ENCODE measurements at regions not wholly inside any gene's neighbourhood (a gene's known extent, or its start where the extent isn't known, plus 50 kb on each side); places are given as distances from the start of the nearest gene placed in this dataset.

DNA sequence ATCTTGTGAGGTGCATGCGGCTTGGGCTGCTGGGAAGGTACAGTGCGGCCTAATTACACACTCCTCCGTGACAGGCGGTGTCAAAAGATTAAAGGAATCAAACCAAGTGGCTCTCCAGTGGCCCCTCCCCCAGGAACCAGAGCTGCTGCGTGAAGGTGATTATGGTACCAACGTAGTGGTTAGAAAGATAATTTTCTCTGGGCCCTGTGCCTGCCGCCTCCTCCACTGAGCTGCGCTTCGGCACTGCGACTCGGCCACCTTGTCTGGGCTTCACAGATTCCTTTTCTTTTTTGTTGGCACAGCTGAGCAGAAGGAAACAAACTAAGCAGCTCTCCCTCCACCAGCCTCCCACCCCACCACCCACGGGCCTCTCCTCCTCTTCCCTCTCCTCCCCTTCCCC lies 113.2 kb upstream of the SDK2 start:
- DNase-seq, result no peak

GRCh38 chr17:73758245-73758644 lies 114.0 kb upstream of the SDK2 start:
- no peak for DNase-seq

GRCh38 chr17:73759324-73759723 lies 115.1 kb upstream of the SDK2 start:
- no peak for DNase-seq

DNA sequence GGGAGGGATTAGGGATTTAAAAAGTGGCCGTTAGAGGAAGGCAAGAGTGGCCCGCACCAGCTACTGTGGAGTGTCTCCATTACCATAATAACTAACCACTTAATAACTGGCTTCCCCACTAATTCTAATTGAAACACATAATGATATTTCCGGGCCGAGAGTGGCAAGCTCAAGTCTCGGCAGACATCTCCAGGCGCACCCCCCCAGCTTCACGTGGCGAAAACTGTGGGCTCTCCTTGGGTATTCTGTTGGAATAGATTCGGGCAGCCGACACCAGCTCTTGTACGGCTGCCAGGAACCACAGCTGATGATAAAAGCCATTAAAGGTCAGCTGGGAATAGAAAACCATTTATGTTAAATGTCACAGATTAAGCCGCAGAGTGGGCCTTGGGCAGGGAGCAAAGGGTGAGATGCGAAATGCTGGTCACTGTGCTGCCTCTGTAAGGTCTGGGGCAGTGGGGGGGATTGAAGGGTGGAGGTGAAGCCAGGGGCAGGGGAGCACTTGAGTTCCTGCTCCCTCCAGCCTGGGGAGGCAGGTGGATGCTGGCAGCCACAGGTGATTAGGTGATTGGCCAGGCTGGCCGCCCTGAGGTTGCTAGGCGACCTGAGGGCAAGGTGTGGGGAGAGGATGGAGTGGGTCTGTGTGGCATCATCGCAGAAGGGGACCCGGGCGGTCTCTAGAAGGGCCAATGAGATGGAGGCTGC lies 115.6 kb upstream of the SDK2 start:
- DNase-seq, result no peak

DNA sequence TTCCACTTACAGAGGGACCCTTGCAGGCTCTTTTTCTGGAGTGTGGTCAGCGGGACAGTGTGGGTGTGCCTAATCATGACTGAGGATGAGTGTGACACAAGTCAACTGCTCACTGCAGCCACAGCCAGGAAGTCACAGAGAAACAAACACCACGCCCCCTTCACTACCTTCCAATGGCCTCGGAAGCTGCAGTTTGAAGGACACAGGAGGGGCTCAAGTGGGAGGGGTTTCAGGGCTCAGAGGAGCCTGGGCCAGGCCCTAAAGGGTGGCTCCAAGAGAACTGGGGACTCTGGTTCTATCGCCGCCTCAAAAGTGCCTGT lies 116.2 kb upstream of the SDK2 start:
- DNase-seq, result no peak

DNA sequence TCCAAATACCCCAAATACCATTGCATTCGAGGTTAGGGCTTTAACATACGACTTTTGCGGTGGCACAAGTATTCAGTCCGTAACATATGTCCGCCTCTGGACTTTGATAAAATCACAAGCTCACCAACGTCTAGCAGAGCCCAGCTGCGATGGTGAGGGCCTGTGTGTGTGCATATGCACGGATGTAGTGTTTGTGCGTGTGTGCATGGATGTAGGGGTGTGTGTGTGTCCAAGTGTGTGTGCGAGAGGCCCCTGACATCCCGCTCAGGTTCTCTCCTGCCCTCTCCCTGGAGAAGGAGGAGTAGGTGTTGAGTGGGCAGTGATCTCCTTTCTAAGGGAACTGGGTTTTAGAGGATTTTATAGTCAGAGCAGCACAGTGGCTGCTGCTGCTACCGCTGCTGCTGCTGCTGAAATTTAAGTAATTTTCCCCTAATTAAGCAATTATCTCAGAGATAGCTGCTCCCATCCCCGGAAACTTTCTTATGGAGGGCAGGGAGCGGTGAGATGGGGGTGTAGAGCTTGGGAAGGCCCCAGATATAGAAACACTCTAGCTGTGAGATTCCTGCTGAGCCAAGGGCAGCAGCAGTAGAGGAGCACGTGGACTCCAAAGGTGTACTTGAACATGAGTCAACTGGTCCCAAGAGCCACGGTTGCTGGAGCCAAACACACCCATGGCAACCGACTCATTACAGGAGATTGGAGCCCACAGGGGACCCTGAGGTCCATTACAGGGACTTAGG lies 121.7 kb upstream of the SDK2 start:
- no peak for DNase-seq

- no peak for DNase-seq
Observed at GRCh38 chr17:73767696-73768095, 123.5 kb upstream of the SDK2 start.

DNA sequence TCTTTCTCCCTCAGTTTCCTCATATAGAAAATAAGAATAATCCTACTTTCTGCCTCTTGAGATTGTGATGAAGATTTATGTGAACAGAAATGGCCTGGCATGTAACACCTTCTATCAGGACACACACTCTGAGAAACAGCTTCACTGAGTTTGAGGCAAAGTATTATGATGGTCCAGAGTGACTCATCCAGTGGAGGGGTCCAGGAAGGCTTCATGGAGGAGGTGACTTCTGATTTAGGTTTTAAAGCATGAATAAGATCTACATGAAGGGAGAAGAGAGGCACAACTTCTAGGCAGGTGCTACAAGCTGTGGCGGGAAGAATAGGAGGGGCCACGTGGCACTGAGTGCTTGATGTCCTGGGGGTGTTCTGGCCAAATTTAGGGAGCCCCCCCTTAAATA lies 124.4 kb upstream of the SDK2 start:
- DNase-seq, result no peak

DNA sequence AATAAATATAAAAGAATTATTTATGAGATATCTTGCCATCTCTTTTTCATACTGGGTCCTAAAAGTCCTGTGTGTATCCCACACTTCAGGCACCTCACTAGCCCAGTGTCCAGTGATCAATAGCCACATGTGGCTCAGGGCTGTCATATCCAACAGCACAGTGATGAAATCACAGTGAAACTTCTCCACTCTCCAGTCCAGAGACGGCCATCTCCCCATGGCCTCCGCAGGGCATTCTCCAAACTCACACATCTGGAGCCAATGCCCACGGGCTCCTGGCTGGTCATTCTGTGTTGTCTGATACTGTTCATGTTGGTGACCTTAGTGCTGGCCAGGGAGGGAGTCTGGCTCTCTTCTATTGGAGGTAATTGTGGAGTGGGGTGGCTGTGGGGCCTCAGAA lies 125.2 kb upstream of the SDK2 start:
- DNase-seq, result no peak

DNA sequence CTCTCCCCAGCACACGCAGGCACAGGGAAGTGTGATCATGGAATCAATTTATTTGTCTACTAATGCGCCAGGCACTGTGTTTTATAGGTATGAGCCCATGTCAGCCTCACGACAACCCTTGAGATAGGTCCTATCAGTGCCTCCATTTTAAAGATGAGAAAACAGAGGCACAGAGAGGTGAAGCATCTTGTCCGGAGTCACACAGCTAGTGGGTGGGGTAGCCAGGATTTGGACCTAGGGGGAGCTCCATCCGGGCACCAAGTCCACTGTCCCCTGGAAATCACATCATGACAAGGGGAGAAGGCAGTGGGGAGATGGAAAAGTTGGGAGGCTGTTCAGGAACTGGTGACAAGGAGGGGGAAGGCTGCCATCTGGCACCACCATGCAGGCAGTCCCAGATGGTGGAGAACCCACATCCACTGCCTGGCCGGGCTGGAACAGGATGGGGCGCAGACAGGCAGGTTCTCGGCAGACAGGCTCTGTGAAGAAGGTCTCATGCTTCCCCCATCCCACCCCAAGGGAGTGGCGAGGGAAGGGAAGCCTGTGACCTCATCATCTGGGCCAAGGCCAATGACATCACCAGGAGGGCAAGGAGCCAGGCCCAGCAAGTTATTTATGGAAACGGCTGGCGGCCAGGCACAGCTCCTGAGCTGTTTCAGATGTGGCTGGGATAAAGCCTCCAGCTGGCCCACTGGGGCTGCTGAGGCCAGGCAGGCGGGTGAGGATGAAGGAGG lies 126.0 kb upstream of the SDK2 start:
- no peak for DNase-seq

DNA sequence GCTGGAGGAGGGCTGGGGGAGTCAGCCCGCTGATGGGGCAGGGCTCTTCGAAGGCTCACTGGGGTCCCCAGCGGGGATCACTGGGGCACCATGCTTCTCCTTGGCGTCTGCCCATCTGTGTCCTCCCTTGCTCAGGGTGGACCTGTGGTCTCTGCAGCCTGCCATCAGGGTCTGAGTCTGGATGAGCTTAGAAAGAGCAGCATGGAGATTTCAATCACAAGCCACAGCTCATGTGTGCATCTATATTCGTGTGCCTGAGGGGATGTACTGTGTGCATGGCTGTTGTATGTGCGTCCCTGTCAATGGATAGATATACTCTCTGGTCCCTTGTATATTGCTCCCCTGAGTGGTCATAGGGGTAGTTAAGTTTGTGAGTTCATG lies 126.6 kb upstream of the SDK2 start:
- no peak for DNase-seq

- no peak for DNase-seq
Observed at GRCh38 chr17:73772107-73772705, 128.0 kb upstream of the SDK2 start.

GRCh38 chr17:73773702-73774101 lies 129.5 kb upstream of the SDK2 start:
- DNase-seq, result no peak

DNA sequence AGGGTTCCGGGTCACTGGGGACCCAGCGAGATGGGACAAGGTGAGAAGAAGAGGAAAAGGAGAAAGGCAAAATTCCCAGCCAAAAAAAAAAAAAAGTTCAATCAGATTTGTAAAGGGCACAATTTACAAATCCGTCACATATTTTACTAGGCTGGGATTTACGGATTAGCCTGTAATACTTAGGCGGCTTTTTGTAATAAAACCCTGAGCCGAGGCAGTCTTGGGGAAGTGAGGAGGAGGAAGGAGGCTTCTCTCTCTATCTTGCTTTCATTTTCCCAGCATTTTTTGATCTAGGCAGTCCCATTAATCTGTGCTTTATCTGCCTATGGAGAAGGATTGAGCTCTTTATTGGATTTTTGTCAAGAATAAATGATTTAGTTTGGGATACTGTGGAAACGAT lies 130.6 kb upstream of the SDK2 start:
- DNase-seq, result no peak

DNA sequence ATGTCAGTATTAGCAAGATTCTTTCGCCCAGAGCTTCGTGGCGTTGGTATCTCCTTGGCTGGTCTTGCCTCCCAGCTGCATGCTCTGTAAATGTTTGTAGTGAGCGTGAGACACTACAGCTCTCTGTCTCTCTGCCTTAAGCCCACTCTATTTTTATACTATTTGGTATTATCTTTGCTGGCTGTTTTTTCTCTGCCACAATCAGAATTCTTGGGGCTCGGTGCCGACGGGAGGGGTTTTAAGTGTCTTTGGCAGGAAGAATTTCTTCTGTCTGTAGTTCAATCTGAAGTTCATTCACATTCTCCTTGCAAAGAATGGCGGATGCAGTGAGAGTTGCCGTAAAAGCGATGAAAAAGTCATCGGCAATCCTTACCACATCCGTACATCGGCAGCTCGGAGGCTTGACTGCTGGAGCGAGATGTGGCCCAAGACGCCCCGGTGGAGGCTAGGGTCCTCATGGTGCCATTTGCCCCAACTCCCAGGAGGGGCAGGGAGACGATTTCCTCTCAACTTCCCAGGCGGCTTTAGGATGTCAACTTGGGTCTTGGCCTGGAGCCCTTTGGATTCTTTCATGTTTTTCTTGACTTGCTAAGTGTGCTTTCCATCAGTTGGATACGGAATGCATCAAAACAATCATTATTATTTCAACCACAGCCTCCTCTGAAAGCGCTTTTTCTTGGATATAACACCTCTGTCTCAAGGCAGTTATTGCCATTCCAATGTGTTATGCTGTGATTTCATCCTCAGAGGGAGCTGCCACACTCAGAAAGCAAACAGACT lies 132.3 kb upstream of the SDK2 start:
- no peak for DNase-seq

GRCh38 chr17:73777131-73777449 lies 132.8 kb upstream of the SDK2 start:
- no peak for DNase-seq

DNA sequence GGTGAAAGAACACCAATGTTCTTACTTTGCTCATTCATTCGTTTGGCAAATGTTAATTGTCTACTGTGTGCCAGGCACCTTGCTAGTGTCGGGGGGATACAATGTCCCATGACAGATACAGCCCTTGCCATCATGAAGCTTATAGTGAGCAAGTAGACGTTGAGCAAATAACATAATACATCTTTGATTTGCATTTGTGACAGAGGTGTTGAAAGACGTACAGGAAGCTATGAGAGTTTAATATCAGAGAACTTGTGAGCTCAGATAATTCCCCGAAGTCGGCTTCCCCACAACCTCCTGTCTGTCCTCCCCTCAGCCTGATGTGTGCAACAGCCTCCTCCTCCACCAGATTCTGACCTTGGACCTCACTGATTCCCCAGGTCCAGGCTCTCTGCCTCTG lies 138.0 kb upstream of the SDK2 start:
- no peak for DNase-seq

DNA sequence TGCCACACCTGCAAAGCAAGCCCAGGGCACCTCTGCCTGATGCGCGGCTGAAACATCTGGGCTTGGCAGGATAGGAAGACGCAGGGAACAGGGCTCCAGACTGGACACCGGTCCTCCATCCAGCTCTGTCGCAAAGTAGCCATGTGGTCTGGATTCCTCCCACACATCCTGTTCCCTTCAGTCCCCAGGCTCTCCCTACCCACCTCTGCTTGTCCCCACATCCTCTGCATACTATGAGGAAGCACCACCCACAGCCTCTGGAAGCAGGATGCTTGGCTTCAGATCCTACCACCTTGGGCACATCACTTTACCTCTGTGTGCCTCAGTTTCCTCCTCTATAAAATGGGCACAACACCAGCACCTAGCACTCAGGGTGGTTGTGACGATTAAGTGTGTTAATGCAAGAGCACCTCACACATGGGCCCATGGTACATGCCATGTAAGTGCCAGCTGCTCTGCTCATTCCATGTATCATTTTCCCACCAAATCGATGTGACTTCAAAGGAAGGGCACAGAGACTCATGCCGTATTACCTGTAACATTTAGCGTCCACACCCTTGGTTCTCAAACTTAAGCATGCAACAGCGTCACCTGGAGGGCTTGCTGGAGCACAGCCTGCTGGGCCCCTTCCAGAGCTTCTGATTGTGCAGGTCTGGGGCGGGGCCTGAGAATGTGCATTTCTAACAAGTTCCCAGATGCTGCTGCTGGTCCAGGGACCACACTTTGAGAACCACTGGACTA lies 138.6 kb upstream of the SDK2 start:
- no peak for DNase-seq

GRCh38 chr17:73783382-73783766 lies 139.1 kb upstream of the SDK2 start:
- no peak for DNase-seq

DNA sequence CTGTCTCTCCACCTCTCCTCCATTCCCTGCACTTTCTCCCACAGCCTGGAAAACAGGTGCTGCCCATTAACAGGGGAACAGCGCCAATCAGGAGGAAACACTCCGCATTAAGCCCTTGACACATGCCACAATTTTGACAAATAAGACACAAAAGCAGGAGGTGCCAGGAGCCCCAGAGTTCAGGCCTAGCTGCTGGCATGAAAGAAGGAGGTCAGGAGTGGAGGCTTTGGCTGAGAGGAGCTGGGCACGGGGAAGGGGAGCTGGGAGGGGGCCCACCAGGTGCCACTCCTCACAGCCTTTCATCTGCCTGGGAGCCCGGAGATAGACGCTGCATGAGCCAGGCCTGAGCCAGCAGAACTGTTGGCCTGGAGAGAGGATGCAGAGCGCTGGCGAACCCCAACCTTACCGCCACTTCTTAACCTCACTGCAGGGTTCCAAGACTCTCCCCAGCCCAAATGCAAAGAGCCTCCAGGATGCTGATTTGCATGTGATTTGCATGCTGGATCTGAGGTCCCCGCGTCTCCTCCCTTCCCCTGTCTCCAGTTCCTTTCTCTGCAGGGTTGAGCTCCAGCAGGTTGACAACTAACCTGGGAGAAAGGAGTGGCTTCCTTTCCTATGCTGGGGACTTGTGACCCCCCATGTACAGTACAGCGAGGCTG lies 139.8 kb upstream of the SDK2 start:
- DNase-seq, result no peak

GRCh38 chr17:73785496-73785895 lies 141.3 kb upstream of the SDK2 start:
- no peak for DNase-seq

Data from CD4-positive, alpha-beta T cell treated with Interleukin-4 for 4 hours (primary cell).